GM19438 (cell line): ENCODE measurements at regions not wholly inside any gene's neighbourhood (a gene's known extent, or its start where the extent isn't known, plus 50 kb on each side); places are given as distances from the start of the nearest gene placed in this dataset.

Source experiments
- ATAC-seq: cut with Tn5 transposase; IDR thresholded peaks from one replicate; pipeline ENCODE4 v1.9.1; 2021; ENCODE audit warnings: low read depth; ENCODE audit not compliant: unreplicated experiment

DNA sequence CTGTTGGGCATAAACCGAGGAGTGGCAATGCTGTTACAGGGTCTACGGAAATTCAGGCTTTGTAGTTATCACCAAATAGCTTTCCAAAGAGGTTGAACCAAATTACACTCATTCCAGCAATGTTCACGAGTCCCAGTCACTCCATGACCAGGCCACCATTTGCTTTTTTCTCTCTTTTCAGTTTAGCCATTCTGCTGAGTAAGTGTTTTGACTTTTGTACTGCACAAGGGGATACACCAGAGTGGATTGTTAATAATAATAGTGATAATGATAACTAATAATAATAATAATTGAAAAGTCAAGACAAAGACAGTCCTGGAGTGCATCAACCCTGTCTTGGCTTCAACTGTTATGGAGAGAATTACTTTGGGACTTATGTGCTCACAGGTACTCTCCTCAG is 343.5 kb downstream of the AACS start:
- ATAC-seq: no peak

DNA sequence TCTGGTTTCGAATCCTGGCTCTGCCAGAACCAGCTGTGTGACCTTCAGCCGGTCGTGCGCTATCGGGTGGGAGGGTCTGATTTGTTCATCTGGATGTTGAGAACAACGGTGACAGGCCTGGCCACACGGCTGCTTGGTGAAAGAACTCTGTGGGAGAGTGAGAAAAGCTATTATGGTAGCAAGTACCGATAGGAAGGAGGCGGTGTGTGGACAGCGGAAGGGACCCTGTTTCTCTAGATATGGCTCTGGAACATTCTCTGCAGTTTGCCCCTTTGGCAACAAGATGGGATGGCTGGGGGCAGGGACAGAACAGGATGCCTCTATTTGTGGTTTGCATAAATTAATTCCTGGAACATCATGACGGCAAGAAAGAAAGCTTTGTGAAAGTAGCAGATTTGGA is 347.3 kb downstream of the AACS start:
- ATAC-seq: no peak

DNA sequence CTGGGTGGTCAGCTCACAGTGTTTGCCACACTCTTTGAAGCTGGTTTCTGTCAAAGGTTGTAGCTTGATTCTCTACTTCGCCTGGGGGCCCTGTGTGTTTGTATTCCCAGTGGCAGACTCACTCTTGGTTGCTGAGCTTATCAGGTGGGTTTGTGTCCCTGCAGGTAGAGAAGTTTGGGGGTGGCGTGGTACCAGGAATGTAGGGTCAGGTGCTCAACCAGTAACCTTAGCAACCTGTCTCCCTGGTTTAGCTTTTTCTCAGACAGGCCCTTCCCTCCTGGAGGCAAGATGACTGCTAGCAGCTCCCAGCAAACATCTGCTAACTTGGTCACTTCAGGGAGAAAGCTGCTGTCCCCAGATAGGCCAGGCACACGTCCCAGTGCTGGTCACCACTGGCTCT is 352.2 kb downstream of the AACS start:
- no peak for ATAC-seq

DNA sequence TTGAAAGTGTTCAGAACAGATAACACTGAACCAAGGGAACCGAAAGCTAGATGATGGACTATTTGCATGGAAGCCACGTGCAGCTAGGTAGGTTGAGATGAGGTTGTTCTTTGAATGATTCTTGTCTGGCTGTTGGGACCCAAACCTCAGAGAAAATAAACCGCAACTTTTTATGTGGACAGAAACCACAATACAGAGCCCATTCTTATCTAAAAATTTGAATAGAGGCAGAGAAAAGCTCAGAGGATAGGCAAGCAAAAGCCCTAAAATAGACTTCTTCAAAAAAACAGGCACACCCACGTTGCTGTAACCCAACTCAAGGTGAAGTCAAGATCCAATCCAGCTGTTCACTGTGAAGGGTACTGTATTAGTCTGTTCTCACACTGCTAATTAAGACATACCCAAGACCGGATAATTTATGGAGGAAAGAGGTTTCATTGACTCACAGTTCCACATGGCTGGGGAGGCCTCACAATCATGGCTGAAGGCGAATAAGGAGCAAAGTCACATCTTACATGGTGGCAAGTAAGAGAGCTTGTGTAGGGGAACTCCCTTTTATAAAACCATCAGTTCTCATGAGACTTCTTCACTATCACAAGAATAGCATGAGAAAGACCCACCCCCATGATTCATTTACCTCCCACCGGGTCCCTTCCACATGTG is 353.8 kb downstream of the AACS start:
- no peak for ATAC-seq

DNA sequence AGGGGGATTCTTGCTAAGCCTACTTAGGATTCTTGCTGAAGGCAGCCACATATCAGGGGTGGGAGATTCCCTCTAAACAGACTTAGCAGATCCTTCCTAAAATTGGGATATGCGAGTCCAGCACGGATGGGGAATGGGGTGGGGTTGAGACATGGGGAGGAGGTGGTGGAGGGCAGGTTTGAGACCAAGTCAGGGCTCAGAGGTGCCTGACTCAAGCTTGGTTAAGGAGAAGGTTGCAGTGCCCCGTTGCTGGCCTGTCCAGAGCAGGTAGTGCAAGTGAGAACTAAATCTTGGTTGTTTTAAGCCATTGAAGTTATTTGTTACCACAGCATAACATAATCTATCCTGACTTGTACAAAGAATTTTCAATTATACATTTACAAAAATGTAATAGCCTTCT is 359.7 kb downstream of the AACS start:
- ATAC-seq: no peak

DNA sequence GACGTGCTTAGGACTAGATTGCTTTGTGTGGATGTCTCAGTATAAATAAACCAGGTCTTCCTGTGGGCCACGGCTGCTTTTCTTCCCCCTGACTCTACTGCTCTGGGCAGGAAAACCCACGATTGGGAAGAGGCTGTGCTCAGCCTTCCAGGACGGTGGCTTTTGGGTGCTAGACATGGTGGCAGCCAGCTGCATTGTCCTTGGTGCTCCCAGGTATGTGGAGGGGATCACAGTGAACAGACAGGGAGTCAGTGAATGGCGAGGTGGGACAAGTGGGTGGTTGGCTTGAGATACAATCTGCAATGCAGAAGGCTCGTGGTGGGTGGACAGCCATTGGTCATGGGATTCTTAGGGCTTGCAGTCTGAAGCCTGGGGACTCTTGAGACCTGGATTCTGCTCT is 366.3 kb downstream of the AACS start:
- no peak for ATAC-seq

DNA sequence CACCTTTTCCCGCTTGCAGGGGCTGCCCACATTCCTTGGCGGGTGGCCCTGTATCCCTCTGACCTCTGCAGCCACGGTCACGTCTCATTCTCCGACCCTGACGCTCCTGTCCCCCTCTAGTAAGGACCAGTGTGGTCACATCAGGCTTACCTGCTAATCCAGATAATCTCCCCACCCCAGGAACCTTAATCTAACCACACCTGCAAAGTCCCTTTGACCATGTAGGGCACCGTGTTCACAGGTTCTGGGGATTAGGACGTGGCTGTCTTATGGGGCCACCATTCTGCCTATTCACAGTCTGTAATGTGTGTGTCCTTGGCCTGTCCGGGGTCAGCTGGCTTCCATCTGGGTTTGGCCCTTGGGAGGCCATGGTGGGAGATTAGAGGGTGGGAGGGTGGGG is 368.9 kb downstream of the AACS start:
- no peak for ATAC-seq

DNA sequence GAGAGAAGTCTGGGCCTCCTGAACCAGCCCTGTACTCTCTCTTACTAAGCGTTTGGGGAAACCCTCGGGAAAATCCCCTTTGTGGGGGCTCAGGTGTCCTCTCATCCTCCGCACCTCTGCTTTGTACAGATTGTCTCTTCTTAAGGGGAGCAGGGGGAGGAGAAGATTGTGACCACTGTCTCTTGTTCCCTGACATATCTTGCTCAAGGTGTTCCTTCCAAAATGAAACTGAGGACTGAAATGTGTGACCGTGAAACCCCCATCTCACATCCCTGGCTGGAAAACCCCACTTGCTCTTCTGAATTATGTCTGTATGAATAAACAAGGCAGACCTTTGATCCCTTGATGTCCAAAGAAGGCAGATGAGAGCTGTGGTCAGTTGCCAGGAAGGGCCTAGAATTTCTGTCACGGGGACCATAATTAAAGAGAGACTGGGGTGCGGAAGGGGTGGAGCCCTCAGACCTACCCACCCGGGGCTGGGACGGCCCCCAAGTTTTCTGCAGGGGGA is 369.8 kb downstream of the AACS start:
- peak; percentile 52 for ATAC-seq

DNA sequence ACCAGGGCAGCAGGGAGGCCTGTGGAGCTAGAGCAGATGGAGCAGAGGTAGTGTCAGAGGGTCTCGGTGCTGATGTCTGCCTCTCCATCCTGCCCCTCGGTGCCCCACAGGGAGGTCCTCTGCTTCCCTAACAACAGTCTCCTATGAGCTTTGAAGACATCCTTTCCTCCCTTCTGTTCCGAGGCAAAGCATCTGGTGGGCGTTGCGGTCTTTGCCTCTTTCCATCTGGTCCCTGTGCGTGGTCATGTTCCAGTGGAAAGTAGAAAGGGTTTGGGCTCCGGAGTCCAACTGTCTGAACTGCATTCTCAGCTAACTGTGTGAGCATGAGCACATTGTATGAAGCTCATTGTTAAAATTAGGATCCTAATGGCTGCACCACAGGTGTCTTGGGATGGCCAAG is 370.6 kb downstream of the AACS start:
- no peak for ATAC-seq

DNA sequence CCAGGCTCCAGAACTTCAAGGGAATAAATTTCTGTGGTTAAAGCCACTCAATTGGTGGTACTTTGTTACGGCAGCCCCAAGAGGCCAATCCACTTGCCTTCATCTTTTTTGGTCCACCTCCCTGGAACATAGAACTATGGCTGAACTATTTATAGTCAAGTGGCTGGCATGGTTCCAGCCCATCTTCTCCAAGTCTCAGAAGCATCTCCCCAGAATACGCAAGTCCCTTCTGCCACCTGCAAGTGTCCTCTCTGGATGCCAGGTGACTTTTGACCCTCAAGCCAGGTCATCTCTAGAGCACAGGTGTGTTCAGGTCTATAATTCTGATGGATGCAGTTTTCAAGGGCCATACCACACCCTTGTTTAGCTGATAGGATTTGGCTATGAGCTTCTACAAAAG is 371.5 kb downstream of the AACS start:
- ATAC-seq: no peak

DNA sequence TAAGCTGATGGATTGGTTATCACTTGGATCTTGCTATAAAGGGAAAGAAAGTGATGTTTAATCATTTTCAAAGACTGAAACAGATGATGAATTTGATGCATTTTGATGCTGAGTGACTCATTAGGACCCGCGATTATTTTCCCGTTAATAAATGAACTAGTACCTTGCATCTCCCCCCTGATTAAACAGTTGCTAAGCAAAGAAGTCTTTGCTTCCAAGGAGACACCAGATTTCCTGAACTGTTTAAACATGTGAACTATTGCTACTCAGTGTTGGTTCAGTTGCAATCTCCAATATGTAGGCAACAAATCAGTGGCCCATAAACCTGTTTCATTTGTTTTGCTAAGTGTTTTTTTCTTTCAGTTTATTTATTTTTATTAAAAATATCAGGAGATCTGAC is 375.2 kb downstream of the AACS start:
- ATAC-seq: no peak

DNA sequence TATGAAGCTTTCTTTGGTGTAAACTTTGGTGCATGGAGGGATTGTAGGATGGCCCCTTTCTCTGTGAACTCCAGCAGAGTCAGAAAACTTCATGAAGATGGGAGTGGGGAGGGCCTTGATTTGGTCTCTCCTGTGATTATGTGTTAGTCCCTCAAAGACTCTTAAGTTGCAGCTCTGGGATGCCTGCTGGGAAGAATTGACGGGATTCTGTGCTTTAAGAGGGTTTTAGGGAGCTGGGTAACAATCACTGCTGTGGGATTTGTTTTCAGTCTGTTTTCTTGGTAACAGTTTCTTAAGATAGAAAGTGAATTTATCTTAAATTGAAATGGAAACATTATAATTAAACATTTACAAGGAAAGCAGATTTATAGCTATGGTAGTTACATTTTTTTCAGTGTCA is 378.1 kb downstream of the AACS start:
- ATAC-seq: no peak

DNA sequence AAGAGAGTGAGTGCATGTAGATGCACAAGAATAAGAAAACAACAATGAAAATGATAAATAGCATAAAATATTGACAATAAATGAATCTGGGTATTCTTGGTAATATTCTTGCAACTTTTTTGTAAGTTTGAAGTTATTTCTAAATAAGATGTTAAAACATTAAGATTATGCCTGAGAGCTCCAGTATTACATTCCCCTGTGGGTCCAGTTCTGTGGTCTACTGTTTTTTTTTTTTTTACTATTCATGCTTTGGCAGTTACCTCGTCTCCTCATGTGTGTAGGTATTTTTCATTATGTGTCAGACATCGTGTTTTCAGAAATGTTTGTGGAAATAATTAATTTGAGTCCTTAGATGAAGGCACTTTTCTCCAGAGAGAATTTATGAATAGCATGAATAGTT is 386.2 kb downstream of the AACS start:
- no peak for ATAC-seq

DNA sequence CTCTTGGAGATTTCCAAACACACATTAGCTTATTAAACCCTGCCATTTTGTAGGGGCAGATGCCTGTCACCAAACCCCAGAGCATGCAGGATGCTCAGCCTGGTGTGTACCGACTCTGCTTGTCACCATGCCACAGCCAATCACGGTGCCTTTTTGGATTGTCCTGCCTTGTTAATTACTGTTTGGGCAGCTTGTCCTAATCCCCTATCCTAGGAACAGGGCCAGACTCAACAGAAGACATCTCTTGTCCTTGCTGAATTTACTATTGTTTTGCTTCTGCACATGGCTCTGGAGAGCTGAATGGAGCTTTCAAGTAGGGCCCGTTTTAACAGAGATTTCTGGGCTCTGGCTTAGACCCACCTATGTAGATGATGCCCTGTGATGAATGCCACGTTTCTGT is 388.5 kb downstream of the AACS start:
- ATAC-seq: no peak

DNA sequence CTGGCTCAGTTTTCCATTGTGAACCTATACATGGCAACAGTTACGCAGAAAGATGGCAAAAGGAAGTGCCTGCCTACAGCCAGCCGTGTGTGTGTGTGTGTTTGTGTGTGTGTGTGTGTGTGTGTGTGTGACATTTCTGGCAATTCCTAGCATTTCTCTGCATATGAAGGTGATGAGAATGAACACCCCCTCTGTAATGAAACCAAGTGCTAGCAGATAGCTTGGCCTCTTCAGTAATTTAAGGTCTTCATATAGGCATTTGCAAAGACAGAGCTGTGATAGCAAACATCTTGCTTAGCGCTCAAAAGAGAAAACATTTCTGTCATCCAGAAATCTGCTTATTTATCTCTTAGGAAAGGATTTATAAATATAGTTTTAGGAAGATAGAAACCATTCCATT is 389.1 kb downstream of the AACS start:
- no peak for ATAC-seq

DNA sequence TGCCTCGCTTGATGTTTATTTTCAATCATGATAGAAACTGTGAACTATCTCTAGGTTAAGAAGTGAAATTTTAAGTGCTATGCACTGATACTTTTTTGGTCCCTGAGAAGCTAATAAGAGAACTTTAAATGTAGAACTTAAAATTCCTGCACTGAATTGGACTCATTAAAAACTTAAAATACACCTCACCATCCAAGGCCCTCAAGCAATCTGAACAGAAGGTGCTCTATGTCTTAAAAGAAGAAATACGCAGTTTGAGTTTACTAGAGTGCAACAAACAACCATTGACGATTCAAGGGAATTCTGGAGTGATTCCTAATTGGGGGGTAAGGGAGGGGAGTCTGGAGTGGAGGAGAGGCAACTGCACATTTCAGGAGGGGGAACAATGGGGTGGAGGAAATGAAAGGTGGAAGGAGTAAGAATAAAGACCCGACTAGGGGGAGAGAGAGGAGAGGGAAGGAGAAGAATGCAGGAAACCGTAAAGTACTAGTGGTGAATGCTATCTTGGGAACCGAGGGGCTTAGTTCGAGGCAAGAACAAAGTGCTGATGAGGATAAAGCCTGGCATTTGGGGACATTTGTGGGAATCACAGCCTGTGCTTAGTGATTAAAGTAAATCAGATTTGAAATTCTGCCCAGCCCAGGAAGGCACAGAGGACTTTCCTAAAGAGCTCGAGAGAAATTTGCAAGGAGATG is 389.7 kb downstream of the AACS start:
- ATAC-seq: no peak

DNA sequence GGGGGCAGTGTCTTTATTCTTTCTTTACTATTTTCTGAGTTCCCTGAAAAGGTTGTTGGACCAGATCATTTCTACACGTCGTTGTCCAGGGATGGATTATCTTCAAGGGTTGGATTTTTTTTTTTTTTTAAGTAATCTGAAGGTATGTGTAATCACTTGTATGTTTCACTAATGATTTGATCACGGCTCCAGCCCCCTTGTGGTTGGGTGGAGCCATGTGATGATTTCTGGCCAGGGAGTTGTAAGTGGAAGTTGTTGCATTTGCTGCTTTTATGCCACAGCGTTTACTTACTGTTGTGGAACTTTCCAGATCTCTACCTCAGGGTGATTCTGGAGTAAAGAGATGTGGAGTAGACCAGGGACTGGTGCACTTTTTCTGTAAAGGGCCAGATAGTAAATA is 390.3 kb downstream of the AACS start:
- ATAC-seq: no peak

DNA sequence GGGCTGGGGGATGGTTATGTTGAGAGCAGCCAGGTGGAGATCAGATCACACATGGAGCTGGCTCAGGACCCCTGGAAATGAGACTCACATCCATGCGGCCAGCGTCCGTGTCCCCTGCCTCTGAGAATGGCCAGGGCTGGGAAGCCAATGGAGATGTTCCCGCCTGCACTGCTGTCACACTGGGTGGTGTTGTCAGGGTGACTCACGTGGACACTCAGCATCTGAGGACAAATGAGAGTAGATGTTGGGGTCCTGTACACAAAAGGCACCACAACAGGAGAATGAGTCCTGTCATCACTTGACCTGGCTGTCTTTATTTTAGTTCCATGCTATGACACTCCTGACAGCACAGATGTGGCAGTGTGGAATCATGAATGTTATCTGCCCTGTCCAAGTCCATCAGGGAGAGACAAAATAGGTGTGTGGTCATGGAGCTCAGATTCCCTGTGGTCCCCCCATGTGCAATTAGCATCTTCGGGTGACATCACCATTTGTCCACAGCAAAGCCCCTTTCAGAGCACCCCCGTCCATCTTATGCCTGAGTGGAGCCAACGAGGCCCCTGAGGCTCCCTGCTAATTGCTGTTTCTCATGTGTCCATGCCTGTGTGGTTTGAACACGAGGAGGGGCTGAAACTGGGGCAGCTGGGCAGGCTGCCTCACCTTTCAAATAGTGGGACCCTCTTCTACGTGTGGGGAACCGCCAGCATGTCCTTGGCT is 393.5 kb downstream of the AACS start:
- no peak for ATAC-seq

DNA sequence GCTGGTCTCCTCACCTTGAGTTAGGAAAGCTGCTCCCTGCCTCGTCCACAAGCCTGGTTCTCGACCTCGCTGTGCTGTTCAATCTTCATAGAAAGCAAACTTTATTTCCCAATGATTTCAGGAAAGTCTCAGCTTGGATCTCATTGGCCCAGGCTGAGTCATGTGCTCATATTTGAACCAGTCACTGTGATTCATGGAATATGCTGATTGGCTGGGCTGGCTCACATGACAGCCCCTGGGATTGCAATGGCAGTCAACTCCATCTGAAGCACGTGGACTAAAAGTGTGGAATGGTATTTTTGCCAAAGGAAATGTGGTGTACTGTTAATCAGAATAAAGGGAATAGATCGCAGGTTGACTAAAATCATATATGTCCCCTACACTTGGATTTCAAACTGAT is 396.6 kb downstream of the AACS start:
- no peak for ATAC-seq

DNA sequence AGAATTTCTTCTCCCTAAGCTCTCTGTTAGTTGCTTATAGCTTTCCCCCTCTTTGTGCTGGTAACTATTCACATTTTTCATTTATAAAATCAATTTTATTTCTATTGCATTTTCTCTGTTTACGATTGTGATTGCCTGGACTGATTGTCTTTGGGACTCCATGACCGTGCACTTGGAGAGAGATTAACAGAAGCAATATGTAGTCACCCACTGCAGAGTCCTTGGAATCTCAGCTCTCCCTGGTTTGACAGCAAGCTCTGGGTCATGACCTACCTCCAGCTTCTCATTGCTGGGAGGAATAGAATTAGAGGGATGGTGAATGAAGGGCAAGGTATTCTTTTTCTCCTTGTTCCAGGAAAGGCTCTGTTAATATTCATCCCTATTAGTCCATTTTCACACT is 398.2 kb downstream of the AACS start:
- no peak for ATAC-seq

DNA sequence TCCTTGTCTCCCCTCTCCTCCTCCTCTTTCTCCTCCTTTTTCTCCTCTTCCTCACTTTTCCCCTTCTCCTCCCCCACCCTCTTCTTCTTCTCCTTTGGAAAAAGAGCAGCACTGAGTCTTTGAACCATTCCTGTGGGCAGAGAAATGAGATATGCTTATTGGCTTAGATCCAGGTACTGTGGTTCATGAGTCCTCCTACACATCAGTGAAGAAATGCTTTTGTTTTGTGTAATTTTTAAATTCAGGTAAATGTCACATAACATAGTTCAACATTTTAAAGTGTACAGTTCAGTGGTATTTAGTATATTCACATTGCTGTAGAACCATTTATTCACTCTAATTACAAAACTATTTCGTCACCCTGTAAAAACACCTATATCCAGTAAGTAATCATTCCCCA is 402.1 kb downstream of the AACS start:
- no peak for ATAC-seq

DNA sequence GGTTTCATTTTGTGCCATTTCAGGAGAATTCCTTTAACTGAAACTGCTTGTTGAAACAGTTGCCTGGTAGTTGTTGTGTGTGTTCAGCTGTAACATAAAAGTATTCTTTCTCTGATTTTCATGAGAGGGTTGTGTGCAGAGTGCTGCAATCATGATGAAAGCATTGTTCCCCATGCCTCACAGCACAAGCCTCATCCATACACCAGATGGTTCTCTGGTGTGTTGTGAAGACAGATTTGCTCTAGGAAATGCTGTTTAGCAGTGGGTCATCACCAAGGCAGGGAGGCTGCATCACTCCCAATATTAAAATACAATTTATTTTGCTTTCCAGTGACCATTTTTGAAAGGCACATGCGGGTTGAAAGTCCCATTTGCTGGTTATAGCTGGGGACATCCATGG is 404.4 kb downstream of the AACS start:
- ATAC-seq: no peak
